Loucy (cell line): ENCODE measurements at regions not wholly inside any gene's neighbourhood (a gene's known extent, or its start where the extent isn't known, plus 50 kb on each side); places are given as distances from the start of the nearest gene placed in this dataset.

ENCODE experiments used
- H2AFZ ChIP-seq: fragments of 200-600 bp; sonication (generic); 2 replicates; pipeline ENCODE4 v1.6.0; 2016; ENCODE audit warnings: antibody characterized with exemption, mild to moderate bottlenecking, low read length, moderate library complexity
- H3F3A ChIP-seq: fragments of 200-600 bp; 2 replicates; pipeline ENCODE4 v1.6.0; 2016; ENCODE audit warnings: antibody characterized with exemption, low read depth, mild to moderate bottlenecking
- H3K27me3 ChIP-seq: fragments of 200-600 bp; sonication (generic); 2 replicates; pipeline ENCODE4 v1.6.1; 2014; ENCODE audit warnings: low read length, mild to moderate bottlenecking; ENCODE audit not compliant: insufficient read depth, poor library complexity, severe bottlenecking
- H3K36me3 ChIP-seq: fragments of 200-600 bp; sonication (generic); 2 replicates; pipeline ENCODE4 v1.6.1; 2016; ENCODE audit warnings: low read length; ENCODE audit not compliant: insufficient read depth
- H3K4me1 ChIP-seq: fragments of 200-600 bp; sonication (generic); 2 replicates; pipeline ENCODE4 v1.5.1; 2014; ENCODE audit warnings: low read length, mild to moderate bottlenecking; ENCODE audit not compliant: insufficient read depth, poor library complexity, severe bottlenecking
- H3K4me2 ChIP-seq: fragments of 200-600 bp; sonication (generic); 2 replicates; pipeline ENCODE4 v1.6.0; 2014; ENCODE audit warnings: antibody characterized with exemption, low read length, low read depth, mild to moderate bottlenecking; ENCODE audit not compliant: poor library complexity, severe bottlenecking
- H3K4me3 ChIP-seq: fragments of 200-600 bp; sonication (generic); 2 replicates; pipeline ENCODE4 v1.5.1; 2014; ENCODE audit warnings: low read length, mild to moderate bottlenecking, mixed read lengths; ENCODE audit not compliant: poor library complexity, severe bottlenecking
- H3K79me2 ChIP-seq: fragments of 200-600 bp; sonication (generic); 2 replicates; pipeline ENCODE4 v1.6.1; 2014; ENCODE audit warnings: low read length; ENCODE audit not compliant: insufficient read depth
- H3K9ac ChIP-seq: fragments of 200-600 bp; sonication (generic); 2 replicates; pipeline ENCODE4 v1.6.0; 2014; ENCODE audit warnings: mild to moderate bottlenecking, low read depth, low read length, moderate library complexity; ENCODE audit not compliant: poor library complexity, severe bottlenecking
- H3K9me2 ChIP-seq: fragments of 200-600 bp; sonication (generic); replicated peaks from 2 replicates; pipeline ENCODE4 v1.6.1; 2016; ENCODE audit warnings: low read depth, low read length, mixed read lengths
- H3K9me3 ChIP-seq: fragments of 200-600 bp; sonication (generic); 2 replicates; pipeline ENCODE4 v1.6.1; 2014; ENCODE audit warnings: mild to moderate bottlenecking, antibody characterized with exemption, low read length, low read depth; ENCODE audit not compliant: insufficient read depth
- H4K20me1 ChIP-seq: fragments of 200-600 bp; sonication (generic); 2 replicates; pipeline ENCODE4 v1.6.0; 2014; ENCODE audit warnings: antibody characterized with exemption, low read length, mild to moderate bottlenecking; ENCODE audit not compliant: insufficient read depth, poor library complexity, severe bottlenecking
- EZH2phosphoT487 ChIP-seq: fragments of 200-600 bp; IDR thresholded peaks from 2 replicates; pipeline ENCODE4 v1.6.1; 2018; ENCODE audit warnings: antibody characterized with exemption, mild to moderate bottlenecking, moderate library complexity, borderline replicate concordance
- TF ChIP-seq, protein P1 (sequence below): fragments of 200-600 bp; sonication (generic); conservative IDR thresholded peaks from 2 replicates; pipeline ENCODE4 v1.5.1; 2014; ENCODE audit warnings: mild to moderate bottlenecking, antibody characterized with exemption, low read length

DNA sequence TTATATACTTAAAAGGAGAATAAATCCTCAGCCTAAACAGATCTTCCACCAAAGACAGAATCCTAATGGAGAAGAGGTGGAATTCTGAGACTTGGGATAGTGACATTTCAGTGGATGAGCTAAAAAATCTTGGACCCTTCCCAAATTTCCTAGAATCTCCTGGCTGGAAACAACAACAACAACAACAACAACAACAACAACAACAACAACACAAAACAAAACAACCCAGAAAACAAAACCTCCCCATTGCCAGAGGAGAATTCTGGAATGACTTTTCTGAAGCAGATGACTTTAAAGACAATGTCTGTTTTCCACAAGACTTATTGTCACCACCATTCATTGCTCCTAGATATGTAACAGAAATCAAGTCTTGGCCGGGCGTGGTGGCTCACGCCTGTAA, 322.1 kb downstream of the ARL4A start:
- Histone ChIP-seq H3K4me2 (no peak overlapping the region), H3K27me3 (no peaks in the 10 kb centered on the region), H2AFZ (no peak overlapping the region), H3K79me2 (no peaks in the 10 kb centered on the region), H3K9me2 (0 out of 2 replicates have a peak, but pooled peaks cover 3% of the 10 kb centered on the region), H3K4me1 (no peaks in the 10 kb centered on the region), H3F3A (no peaks in the 10 kb centered on the region), H3K36me3 (no peaks in the 10 kb centered on the region), H3K9ac (no peak overlapping the region), H3K9me3 (no peaks in the 10 kb centered on the region), H3K4me3 (no peak overlapping the region), H4K20me1 (no peaks in the 10 kb centered on the region)
- TF ChIP-seq, protein P1, sequence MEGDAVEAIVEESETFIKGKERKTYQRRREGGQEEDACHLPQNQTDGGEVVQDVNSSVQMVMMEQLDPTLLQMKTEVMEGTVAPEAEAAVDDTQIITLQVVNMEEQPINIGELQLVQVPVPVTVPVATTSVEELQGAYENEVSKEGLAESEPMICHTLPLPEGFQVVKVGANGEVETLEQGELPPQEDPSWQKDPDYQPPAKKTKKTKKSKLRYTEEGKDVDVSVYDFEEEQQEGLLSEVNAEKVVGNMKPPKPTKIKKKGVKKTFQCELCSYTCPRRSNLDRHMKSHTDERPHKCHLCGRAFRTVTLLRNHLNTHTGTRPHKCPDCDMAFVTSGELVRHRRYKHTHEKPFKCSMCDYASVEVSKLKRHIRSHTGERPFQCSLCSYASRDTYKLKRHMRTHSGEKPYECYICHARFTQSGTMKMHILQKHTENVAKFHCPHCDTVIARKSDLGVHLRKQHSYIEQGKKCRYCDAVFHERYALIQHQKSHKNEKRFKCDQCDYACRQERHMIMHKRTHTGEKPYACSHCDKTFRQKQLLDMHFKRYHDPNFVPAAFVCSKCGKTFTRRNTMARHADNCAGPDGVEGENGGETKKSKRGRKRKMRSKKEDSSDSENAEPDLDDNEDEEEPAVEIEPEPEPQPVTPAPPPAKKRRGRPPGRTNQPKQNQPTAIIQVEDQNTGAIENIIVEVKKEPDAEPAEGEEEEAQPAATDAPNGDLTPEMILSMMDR: no peak
- no peak for TF ChIP-seq EZH2phosphoT487

- H3F3A ChIP-seq: no peaks in the 10 kb centered on the region
- H4K20me1 ChIP-seq: no peaks in the 10 kb centered on the region
- TF ChIP-seq, protein P1: no peak
- TF ChIP-seq EZH2phosphoT487: no peak
- H3K9ac ChIP-seq: no peak overlapping the region
- no peak overlapping the region for H3K4me3 ChIP-seq
- H3K4me2 ChIP-seq: no peak overlapping the region
- H3K36me3 ChIP-seq: no peaks in the 10 kb centered on the region
- no peaks in the 10 kb centered on the region for H3K79me2 ChIP-seq
- no peaks in the 10 kb centered on the region for H3K4me1 ChIP-seq
- no peaks in the 10 kb centered on the region for H3K27me3 ChIP-seq
- 0 out of 2 replicates have a peak, but pooled peaks cover 3% of the 10 kb centered on the region for H3K9me2 ChIP-seq
- H2AFZ ChIP-seq: no peak overlapping the region
- 0 out of 2 replicates have a peak, but pooled peaks cover 3% of the 10 kb centered on the region for H3K9me3 ChIP-seq
Measured at GRCh38 chr7:13014011-13014410, 326.6 kb downstream of the ARL4A start.

DNA sequence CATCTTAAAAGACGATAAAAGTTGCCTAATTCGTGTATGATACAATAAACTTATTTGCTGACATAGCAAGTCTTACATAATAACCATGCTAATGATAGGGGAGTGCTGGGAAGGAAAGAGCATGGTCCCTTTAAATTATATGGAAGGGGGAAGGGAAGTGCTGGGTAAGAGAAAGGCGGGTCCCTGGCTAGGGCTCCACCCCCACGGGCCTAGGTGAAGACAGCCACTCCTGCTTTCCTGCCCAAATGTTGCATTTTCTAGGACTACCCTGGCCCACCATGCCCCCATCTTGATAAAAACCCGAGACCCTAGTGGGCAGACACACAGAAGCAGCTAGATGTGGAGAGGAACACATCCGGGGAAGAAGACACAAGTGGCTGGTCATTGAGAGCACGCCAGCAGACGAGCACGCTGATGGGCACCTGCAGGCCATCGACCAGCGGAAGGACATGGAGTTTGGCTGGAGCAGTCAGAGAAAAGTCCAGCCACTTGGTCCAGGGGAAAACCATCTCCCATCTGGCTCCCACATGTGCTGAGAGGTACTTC, 328.7 kb downstream of the ARL4A start:
- Histone ChIP-seq H3F3A (no peaks in the 10 kb centered on the region), H3K4me1 (no peaks in the 10 kb centered on the region), H3K4me2 (no peak overlapping the region), H4K20me1 (no peaks in the 10 kb centered on the region), H3K4me3 (no peak overlapping the region), H3K9ac (no peak overlapping the region), H3K27me3 (no peaks in the 10 kb centered on the region), H3K9me3 (0 out of 2 replicates have a peak, but pooled peaks cover 3% of the 10 kb centered on the region), H2AFZ (no peak overlapping the region), H3K9me2 (0 out of 2 replicates have a peak, but pooled peaks cover 3% of the 10 kb centered on the region), H3K36me3 (no peaks in the 10 kb centered on the region), H3K79me2 (no peaks in the 10 kb centered on the region)
- TF ChIP-seq, protein P1: no peak
- no peak for TF ChIP-seq EZH2phosphoT487
